Epithelial cell of esophagus (primary cell): ENCODE measurements at regions not wholly inside any gene's neighbourhood (a gene's known extent, or its start where the extent isn't known, plus 50 kb on each side); places are given as distances from the start of the nearest gene placed in this dataset.
A peak's percentile ranks its signal among the peaks of the same experiment; 100 is the strongest.

ENCODE experiments used
- DNase-seq: peaks from one replicate; pipeline ENCODE4 v3.0.0; 2010; ENCODE audit warnings: low read depth
- H3K4me3 ChIP-seq: 2 replicates; pipeline ENCODE4 v1.5.1; 2011; ENCODE audit warnings: mild to moderate bottlenecking, low read length, control low read depth
- TF ChIP-seq, protein P1 (sequence below): IDR thresholded peaks from 2 replicates; pipeline ENCODE4 v1.5.1; 2011; ENCODE audit warnings: low read depth, mild to moderate bottlenecking, low read length, control low read depth, inconsistent platforms; ENCODE audit not compliant: insufficient read depth; ENCODE audit errors: missing control alignments

- TF ChIP-seq, protein P1, sequence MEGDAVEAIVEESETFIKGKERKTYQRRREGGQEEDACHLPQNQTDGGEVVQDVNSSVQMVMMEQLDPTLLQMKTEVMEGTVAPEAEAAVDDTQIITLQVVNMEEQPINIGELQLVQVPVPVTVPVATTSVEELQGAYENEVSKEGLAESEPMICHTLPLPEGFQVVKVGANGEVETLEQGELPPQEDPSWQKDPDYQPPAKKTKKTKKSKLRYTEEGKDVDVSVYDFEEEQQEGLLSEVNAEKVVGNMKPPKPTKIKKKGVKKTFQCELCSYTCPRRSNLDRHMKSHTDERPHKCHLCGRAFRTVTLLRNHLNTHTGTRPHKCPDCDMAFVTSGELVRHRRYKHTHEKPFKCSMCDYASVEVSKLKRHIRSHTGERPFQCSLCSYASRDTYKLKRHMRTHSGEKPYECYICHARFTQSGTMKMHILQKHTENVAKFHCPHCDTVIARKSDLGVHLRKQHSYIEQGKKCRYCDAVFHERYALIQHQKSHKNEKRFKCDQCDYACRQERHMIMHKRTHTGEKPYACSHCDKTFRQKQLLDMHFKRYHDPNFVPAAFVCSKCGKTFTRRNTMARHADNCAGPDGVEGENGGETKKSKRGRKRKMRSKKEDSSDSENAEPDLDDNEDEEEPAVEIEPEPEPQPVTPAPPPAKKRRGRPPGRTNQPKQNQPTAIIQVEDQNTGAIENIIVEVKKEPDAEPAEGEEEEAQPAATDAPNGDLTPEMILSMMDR, result no peak
- peak; percentile 62 for DNase-seq
- H3K4me3 ChIP-seq, result no peak overlapping the region
Measured at GRCh38 chr3:144942093-144942837, 970.6 kb downstream of the DIPK2A start.

DNA sequence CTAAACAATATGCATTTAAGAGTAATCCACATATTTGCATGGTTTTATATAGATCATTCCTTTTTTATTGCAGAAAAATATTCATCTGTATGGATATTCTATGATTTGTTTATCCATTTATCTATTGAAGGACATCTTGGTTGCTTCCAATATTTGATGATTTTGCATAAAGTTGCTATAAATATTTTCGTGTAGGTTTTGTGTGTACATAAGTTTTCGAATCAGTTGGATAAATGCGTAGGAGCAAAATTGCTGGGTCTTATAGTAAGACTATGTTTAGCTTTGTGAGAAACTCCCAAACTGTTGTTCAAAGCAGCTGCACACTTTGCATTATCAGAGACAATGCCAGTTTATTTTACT, 971.2 kb downstream of the DIPK2A start:
- H3K4me3 ChIP-seq, result no peak overlapping the region
- no peak for DNase-seq
- TF ChIP-seq, protein P1, result no peak

GRCh38 chr3:144947895-144948294, 976.3 kb downstream of the DIPK2A start:
- no peak for DNase-seq
- TF ChIP-seq, protein P1, result no peak
- no peak overlapping the region for H3K4me3 ChIP-seq

DNA sequence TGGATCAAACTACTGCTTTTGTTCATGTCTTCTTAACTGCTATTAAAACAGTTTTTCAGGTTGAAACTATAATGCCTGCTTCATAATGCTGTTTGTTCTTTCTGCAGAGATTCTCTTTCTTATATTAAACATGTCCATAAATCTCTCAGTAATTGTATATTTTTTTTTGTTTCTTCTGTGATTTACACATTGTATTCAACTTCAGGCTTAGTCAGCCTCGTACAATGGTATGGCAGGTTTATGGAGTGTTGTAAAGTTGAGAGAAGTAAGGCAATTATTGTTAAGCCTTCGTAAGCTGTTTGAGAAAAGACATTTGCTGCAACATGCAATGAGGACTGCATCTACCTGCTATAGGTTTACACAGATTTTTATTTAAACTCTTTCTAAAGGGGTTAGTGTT, 977.1 kb downstream of the DIPK2A start:
- H3K4me3 ChIP-seq, result no peak overlapping the region
- TF ChIP-seq, protein P1, result no peak
- no peak for DNase-seq

DNA sequence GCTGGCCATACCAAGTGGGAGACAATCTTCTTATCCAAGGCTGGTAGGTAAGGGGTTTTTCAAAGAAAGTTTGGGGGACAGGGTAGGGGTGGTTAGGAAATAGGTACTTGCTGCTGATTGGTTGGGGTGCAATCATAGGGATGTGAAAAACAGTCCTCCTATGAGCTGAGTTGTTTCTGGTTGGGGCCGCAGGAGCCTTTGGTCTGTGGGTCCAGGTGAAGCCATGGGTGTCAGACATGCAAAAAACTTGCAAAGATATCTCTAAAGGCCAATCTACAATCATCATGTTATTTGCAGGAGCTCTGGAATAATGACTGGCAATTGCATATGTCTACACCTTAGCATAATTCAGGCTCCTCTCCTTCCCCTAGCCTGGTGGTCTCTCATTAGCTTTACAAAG, 982.3 kb downstream of the DIPK2A start:
- TF ChIP-seq, protein P1, result no peak
- no peak overlapping the region for H3K4me3 ChIP-seq
- DNase-seq, result no peak

GRCh38 chr3:144957398-144958101, 985.9 kb downstream of the DIPK2A start:
- DNase-seq, result no peak
- H3K4me3 ChIP-seq, result no peak overlapping the region
- TF ChIP-seq, protein P1, result no peak

GRCh38 chr3:144963810-144964209, 992.2 kb downstream of the DIPK2A start:
- no peak for DNase-seq
- no peak overlapping the region for H3K4me3 ChIP-seq
- TF ChIP-seq, protein P1, result no peak
